GM12892 (cell line): ENCODE measurements at regions not wholly inside any gene's neighbourhood (a gene's known extent, or its start where the extent isn't known, plus 50 kb on each side); places are given as distances from the start of the nearest gene placed in this dataset.
A peak's percentile ranks its signal among the peaks of the same experiment; 100 is the strongest.

ENCODE experiments used
- DNase-seq: peaks from one replicate; pipeline ENCODE4 v3.0.0; 2011; ENCODE audit not compliant: insufficient read length
- FAIRE-seq: peaks from 2 replicates; lab custom pipeline; 2011; peaks lifted over from hg19 to GRCh38; lab: Jason Lieb, UNC
- POLR2A ChIP-seq: IDR thresholded peaks from 2 replicates; pipeline ENCODE4 v1.6.1; 2011; ENCODE audit warnings: low read depth, low read length, control low read depth
- POLR2AphosphoS5 ChIP-seq: IDR thresholded peaks from 2 replicates; pipeline ENCODE4 v1.6.1; 2011; ENCODE audit warnings: low read depth, low read length, control low read depth
- TAF1 ChIP-seq: IDR thresholded peaks from 2 replicates; pipeline ENCODE4 v1.6.1; 2011; ENCODE audit warnings: low read depth, mild to moderate bottlenecking, control low read depth, low read length, borderline replicate concordance

GRCh38 chr3:19702416-19703078, 231.5 kb downstream of the EFHB start:
- TF ChIP-seq TAF1 (no peak), POLR2AphosphoS5 (no peak), POLR2A (no peak)
- FAIRE-seq (no peak), DNase-seq (no peak)

GRCh38 chr3:19688767-19689166, 245.2 kb downstream of the EFHB start:
- FAIRE-seq (no peak), DNase-seq (no peak)
- no peak for TF ChIP-seq TAF1

- TF ChIP-seq POLR2A (no peak), POLR2AphosphoS5 (no peak), TAF1 (no peak)
- FAIRE-seq (no peak), DNase-seq (no peak)
Observed at GRCh38 chr3:19668163-19668562, 265.9 kb downstream of the EFHB start.

GRCh38 chr3:19662486-19662885, 271.5 kb downstream of the EFHB start:
- no peak for TF ChIP-seq POLR2A
- no peak for TF ChIP-seq POLR2AphosphoS5
- TF ChIP-seq TAF1, result no peak
- DNase-seq (no peak), FAIRE-seq (no peak)

- TF ChIP-seq POLR2AphosphoS5 (no peak), TAF1 (no peak), POLR2A (no peak)
- DNase-seq, result no peak
- no peak for FAIRE-seq
Observed at GRCh38 chr3:19652336-19652735, 281.7 kb downstream of the EFHB start.

- FAIRE-seq (no peak), DNase-seq (no peak)
- TF ChIP-seq TAF1 (no peak), POLR2A (no peak), POLR2AphosphoS5 (no peak)
Observed at GRCh38 chr3:19645093-19645492, 288.9 kb downstream of the EFHB start.

GRCh38 chr3:19644405-19644804, 289.6 kb downstream of the EFHB start:
- FAIRE-seq (no peak), DNase-seq (no peak)
- TF ChIP-seq POLR2A (no peak), POLR2AphosphoS5 (no peak), TAF1 (no peak)

- no peak for TF ChIP-seq POLR2A
- TF ChIP-seq POLR2AphosphoS5, result no peak
- TF ChIP-seq TAF1, result no peak
- FAIRE-seq (no peak), DNase-seq (no peak)
Observed at GRCh38 chr3:19641408-19641807, 292.6 kb downstream of the EFHB start.

- DNase-seq, result no peak
- TF ChIP-seq POLR2AphosphoS5 (no peak), TAF1 (no peak), POLR2A (no peak)
- no peak for FAIRE-seq
Observed at GRCh38 chr3:19632099-19633074, 301.6 kb downstream of the EFHB start.

GRCh38 chr3:19598870-19599269, 335.1 kb downstream of the EFHB start:
- FAIRE-seq, result no peak
- TF ChIP-seq POLR2AphosphoS5, result no peak
- no peak for DNase-seq

- DNase-seq (no peak), FAIRE-seq (peak; percentile 84)
- TF ChIP-seq TAF1 (no peak), POLR2A (no peak), POLR2AphosphoS5 (no peak)
Observed at GRCh38 chr3:19596408-19596807, 337.6 kb downstream of the EFHB start.

GRCh38 chr3:19595884-19596283, 338.1 kb downstream of the EFHB start:
- FAIRE-seq (no peak), DNase-seq (no peak)
- TF ChIP-seq TAF1, result no peak
- no peak for TF ChIP-seq POLR2AphosphoS5
- TF ChIP-seq POLR2A, result no peak
